PC-9 (cell line): ENCODE measurements at regions not wholly inside any gene's neighbourhood (a gene's known extent, or its start where the extent isn't known, plus 50 kb on each side); places are given as distances from the start of the nearest gene placed in this dataset.

Source experiments
- BruUV-seq: library from RNA; stranded (reverse); fragments of 400-500 nt; replicated peaks from 2 replicates; lab custom pipeline; 2021; lab: Mats Ljungman, UMichigan
- CTCF ChIA-PET: fragments of 300-600 bp; sonication (Branson Sonifier 250); formaldehyde crosslinking; loops from one replicate; lab custom pipeline; 2022; ENCODE audit warnings: antibody characterized with exemption; lab: Charles Lee
- POLR2A ChIA-PET: fragments of 300-600 bp; sonication (Branson Sonifier 250); formaldehyde crosslinking; loops from one replicate; lab custom pipeline; 2022; ENCODE audit warnings: antibody characterized with exemption; ENCODE audit not compliant: unreplicated experiment; lab: Charles Lee
- DNase-seq, 2 experiments: peaks; one replicate each; pipeline versions ENCODE4 v3.0.0 to v3.0.0-alpha.2; 2015 to 2022; ENCODE audit warnings: mixed read lengths in 1 of 2
- H2AFZ ChIP-seq: fragments of 200-600 bp; sonication (generic); 2 replicates; pipeline ENCODE4 v1.8.1; 2017; ENCODE audit warnings: antibody characterized with exemption
- H3F3A ChIP-seq: fragments of 200-600 bp; sonication (generic); 2 replicates; pipeline ENCODE4 v1.8.1; 2017; ENCODE audit warnings: antibody characterized with exemption, mild to moderate bottlenecking, low read depth; ENCODE audit not compliant: insufficient read depth
- H3K27ac ChIP-seq: fragments of 200-600 bp; sonication (generic); 2 replicates; pipeline ENCODE4 v1.6.1; 2016; ENCODE audit warnings: mixed run types
- H3K27me3 ChIP-seq: fragments of 200-600 bp; sonication (generic); 2 replicates; pipeline ENCODE4 v1.6.1; 2016; ENCODE audit warnings: low read depth, mixed run types; ENCODE audit not compliant: insufficient read depth
- H3K36me3 ChIP-seq: fragments of 200-600 bp; sonication (generic); 2 replicates; pipeline ENCODE4 v1.6.1; 2016; ENCODE audit warnings: low read depth, mixed run types
- H3K4me1 ChIP-seq: fragments of 200-600 bp; sonication (generic); replicated peaks from 2 replicates; pipeline ENCODE4 v1.6.1; 2016; ENCODE audit warnings: mixed run types; ENCODE audit not compliant: insufficient read depth
- H3K4me2 ChIP-seq: fragments of 200-600 bp; sonication (generic); 2 replicates; pipeline ENCODE4 v1.6.1; 2017; ENCODE audit warnings: mixed run types
- H3K4me3 ChIP-seq: fragments of 200-600 bp; sonication (generic); 2 replicates; pipeline ENCODE4 v1.6.1; 2016; ENCODE audit warnings: mixed run types
- H3K79me2 ChIP-seq: fragments of 200-600 bp; sonication (generic); 2 replicates; pipeline ENCODE4 v1.6.1; 2017; ENCODE audit warnings: low read depth, mixed run types
- H3K9me2 ChIP-seq: fragments of 200-600 bp; sonication (generic); 2 replicates; pipeline ENCODE4 v1.8.1; 2017; ENCODE audit warnings: mild to moderate bottlenecking; ENCODE audit not compliant: insufficient read depth
- H3K9me3 ChIP-seq: fragments of 200-600 bp; sonication (generic); 2 replicates; pipeline ENCODE4 v1.8.1; 2016; ENCODE audit warnings: low read depth; ENCODE audit not compliant: insufficient read depth
- H4K20me1 ChIP-seq: fragments of 200-600 bp; sonication (generic); 2 replicates; pipeline ENCODE4 v1.8.1; 2017; ENCODE audit not compliant: insufficient read depth
- CTCF ChIP-seq: fragments of 200-600 bp; sonication (generic); conservative IDR thresholded peaks from 2 replicates; pipeline ENCODE4 v1.6.1; 2017; ENCODE audit warnings: mixed run types, antibody characterized with exemption, mild to moderate bottlenecking, moderate library complexity
- EZH2 ChIP-seq: fragments of 200-600 bp; sonication (generic); IDR thresholded peaks from 2 replicates; pipeline ENCODE4 v1.8.0; 2017; ENCODE audit warnings: antibody characterized with exemption, low read depth
- intact Hi-C: fragments of 100-400 bp; cut with micrococcal nuclease; formaldehyde crosslinking; loops from one replicate; pipeline ENCODE4 v1.10.0; 2022; ENCODE audit not compliant: unreplicated experiment

DNA sequence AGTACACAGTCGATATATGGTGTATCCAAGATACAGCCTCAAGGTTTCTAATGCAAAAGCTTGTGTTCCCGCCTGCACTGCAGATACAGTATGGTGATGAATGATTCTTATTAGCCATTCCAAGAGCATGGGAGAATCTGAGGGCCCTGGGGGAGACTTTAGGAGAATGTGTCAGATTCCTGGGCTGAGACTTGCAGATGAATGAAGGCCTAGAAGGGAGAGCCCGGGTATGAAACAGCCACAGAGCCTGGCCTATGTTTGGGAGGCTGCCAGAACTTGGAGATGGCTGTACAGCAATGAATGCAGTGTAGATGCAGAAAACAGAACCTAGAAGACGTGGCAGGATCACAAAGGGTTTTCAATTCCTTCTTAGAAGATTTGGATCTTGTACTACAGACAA, 510.7 kb downstream of the HAPSTR1 start:
- no peaks in the 10 kb centered on the region for H3F3A ChIP-seq
- ChIA-PET CTCF (no interaction called here), POLR2A (no interaction called here)
- peaks cover 20% of the 10 kb centered on the region for H3K27me3 ChIP-seq
- no peak for TF ChIP-seq EZH2
- no peak for TF ChIP-seq CTCF
- H3K9me3 ChIP-seq: no peaks in the 10 kb centered on the region
- no TSS peak for BruUV-seq
- no peaks in the 10 kb centered on the region for H3K9me2 ChIP-seq
- H3K4me3 ChIP-seq: no peak overlapping the region
- no peaks in the 10 kb centered on the region for H3K36me3 ChIP-seq
- no peak overlapping the region for H3K27ac ChIP-seq
- H3K79me2 ChIP-seq: no peaks in the 10 kb centered on the region
- H3K4me1 ChIP-seq: no peaks in the 10 kb centered on the region
- DNase-seq: no peak
- H4K20me1 ChIP-seq: no peaks in the 10 kb centered on the region
- intact Hi-C loops: no loop called here
- H2AFZ ChIP-seq: no peak overlapping the region
- no peak overlapping the region for H3K4me2 ChIP-seq

DNA sequence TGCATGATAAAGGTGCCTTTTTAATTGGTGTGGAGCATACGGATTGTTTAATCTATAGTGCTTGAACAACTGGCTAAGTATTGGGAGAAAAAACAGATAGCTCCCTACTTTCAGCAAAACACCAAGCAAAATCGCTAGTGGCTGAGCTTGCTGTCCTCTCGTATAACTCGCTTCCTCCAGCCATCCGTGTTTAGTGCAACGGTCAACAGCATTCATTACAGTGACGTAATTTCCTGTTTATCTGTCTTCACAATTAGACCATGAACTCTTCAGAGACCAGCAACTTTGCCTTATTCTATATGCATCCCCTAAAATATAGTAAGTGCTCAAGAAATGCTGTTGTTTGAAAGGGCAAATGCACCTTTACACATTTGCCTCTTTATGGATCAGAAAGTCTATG, 511.9 kb downstream of the HAPSTR1 start:
- no peak for TF ChIP-seq CTCF
- no peak for TF ChIP-seq EZH2
- H3K9me3 ChIP-seq: no peaks in the 10 kb centered on the region
- CTCF ChIA-PET: no interaction called here
- no peak overlapping the region for H3K4me2 ChIP-seq
- H2AFZ ChIP-seq: no peak overlapping the region
- no peaks in the 10 kb centered on the region for H3K4me1 ChIP-seq
- H3K36me3 ChIP-seq: no peaks in the 10 kb centered on the region
- DNase-seq: no peak
- no peaks in the 10 kb centered on the region for H3K9me2 ChIP-seq
- no TSS peak for BruUV-seq
- no peak overlapping the region for H3K4me3 ChIP-seq
- intact Hi-C loops: no loop called here
- no peak overlapping the region for H3K27ac ChIP-seq
- H3K79me2 ChIP-seq: no peaks in the 10 kb centered on the region
- H3K27me3 ChIP-seq: peaks cover 20% of the 10 kb centered on the region
- H4K20me1 ChIP-seq: no peaks in the 10 kb centered on the region
- no peaks in the 10 kb centered on the region for H3F3A ChIP-seq
- POLR2A ChIA-PET: no interaction called here

- no peaks in the 10 kb centered on the region for H4K20me1 ChIP-seq
- no TSS peak for BruUV-seq
- no peak overlapping the region for H3K4me2 ChIP-seq
- H3K27ac ChIP-seq: no peak overlapping the region
- H3F3A ChIP-seq: no peaks in the 10 kb centered on the region
- H3K4me3 ChIP-seq: no peak overlapping the region
- TF ChIP-seq EZH2 (no peak), CTCF (no peak)
- H3K4me1 ChIP-seq: no peaks in the 10 kb centered on the region
- H3K9me2 ChIP-seq: no peaks in the 10 kb centered on the region
- POLR2A ChIA-PET: no interaction called here
- intact Hi-C loops: no loop called here
- CTCF ChIA-PET: no interaction called here
- no peaks in the 10 kb centered on the region for H3K36me3 ChIP-seq
- no peaks in the 10 kb centered on the region for H3K9me3 ChIP-seq
- no peaks in the 10 kb centered on the region for H3K79me2 ChIP-seq
- peaks cover 33% of the 10 kb centered on the region for H3K27me3 ChIP-seq
- DNase-seq: no peak
- no peak overlapping the region for H2AFZ ChIP-seq
These were observed 516.2 kb downstream of the HAPSTR1 start for GRCh38 chr16:9607515-9608230.
